Fibroblast of the aortic adventitia (primary cell): ENCODE measurements at regions not wholly inside any gene's neighbourhood (a gene's known extent, or its start where the extent isn't known, plus 50 kb on each side); places are given as distances from the start of the nearest gene placed in this dataset.

Source experiments
- DNase-seq: peaks from one replicate; pipeline ENCODE4 v3.0.0-alpha.2; 2010; ENCODE audit warnings: low read depth
- H3K4me3 ChIP-seq: 2 replicates; pipeline ENCODE4 v1.5.1; 2011; ENCODE audit warnings: low read depth, mild to moderate bottlenecking, control low read depth, low read length, moderate library complexity
- TF ChIP-seq, protein P1 (sequence below): IDR thresholded peaks from 2 replicates; pipeline ENCODE4 v1.5.1; 2011; ENCODE audit warnings: mild to moderate bottlenecking, low read length, control low read depth, inconsistent platforms; ENCODE audit not compliant: insufficient read depth

DNA sequence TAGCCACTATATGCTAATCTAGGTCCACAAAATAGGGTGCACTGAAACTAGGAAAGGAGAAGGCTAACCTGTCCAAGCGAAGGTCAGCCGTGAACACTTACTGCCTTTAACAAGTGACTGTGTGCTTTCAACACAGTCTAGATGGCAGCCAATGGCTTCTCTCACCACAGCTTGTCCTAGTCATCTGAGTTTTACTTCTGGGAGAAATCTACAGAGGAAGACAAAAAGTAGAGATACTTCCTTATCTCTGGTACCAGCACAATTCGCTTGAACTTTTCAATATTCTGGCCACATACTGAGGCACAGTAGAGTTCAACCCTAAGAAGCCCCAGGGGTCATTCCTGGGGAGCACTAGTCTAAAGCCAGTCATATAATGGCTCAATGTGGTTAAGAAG, 176.9 kb downstream of the BTG1 start:
- TF ChIP-seq, protein P1, sequence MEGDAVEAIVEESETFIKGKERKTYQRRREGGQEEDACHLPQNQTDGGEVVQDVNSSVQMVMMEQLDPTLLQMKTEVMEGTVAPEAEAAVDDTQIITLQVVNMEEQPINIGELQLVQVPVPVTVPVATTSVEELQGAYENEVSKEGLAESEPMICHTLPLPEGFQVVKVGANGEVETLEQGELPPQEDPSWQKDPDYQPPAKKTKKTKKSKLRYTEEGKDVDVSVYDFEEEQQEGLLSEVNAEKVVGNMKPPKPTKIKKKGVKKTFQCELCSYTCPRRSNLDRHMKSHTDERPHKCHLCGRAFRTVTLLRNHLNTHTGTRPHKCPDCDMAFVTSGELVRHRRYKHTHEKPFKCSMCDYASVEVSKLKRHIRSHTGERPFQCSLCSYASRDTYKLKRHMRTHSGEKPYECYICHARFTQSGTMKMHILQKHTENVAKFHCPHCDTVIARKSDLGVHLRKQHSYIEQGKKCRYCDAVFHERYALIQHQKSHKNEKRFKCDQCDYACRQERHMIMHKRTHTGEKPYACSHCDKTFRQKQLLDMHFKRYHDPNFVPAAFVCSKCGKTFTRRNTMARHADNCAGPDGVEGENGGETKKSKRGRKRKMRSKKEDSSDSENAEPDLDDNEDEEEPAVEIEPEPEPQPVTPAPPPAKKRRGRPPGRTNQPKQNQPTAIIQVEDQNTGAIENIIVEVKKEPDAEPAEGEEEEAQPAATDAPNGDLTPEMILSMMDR = no peak
- no peak for DNase-seq
- no peak overlapping the region for H3K4me3 ChIP-seq

DNA sequence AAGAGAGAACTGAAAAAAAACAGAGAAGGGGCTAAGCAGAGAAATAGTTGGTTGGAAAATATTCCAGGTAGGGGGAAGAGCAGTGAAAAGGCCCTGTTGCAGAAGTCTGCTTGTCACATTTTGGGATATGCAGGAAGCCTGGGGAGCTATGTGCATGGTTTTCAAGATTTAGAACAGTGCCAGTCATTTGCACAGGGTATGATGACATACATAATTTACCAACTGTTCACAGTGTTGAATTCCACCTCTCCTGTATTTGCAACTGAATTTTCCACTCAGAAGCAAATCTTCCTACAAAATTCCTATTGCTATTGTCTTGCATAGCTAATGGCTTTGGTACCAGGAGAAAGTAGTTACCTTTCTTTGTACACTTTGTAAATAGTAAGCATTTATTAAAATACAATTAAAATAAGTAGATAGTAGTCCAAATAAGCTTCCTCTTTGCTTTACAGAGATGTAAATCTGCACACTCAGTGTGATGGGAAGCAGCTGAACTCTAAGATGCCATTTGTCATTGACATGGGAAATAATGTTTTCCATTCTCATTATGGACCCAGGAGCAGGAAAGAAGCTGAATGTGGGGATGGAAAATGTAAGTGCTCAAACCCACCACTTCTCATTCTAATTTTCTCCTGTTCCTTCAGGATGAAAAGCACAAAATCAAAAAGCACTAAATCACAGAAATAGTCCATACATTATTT, 177.4 kb downstream of the BTG1 start:
- no peak for DNase-seq
- TF ChIP-seq, protein P1 = no peak
- H3K4me3 ChIP-seq = no peak overlapping the region

DNA sequence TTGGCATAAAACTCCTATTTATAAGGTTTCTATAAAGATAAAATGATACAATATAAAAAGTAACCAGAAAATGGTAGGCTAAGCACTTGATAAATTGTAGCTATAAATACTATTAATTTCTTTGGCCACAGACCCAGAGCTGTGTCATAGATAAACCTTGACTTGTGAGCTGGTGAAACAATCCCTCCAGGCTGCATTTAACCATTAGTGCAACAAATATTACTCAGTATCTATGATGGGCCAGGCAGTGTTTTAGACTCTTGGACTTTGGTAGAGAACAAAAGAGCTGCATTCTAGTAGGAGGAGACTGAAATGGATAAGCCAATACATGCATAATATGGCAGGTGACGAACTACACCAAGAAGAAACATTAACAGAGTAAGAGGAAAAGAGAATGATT, 178.1 kb downstream of the BTG1 start:
- TF ChIP-seq, protein P1 = no peak
- H3K4me3 ChIP-seq = no peak overlapping the region
- DNase-seq = peak; percentile 58

- no peak overlapping the region for H3K4me3 ChIP-seq
- DNase-seq = no peak
- TF ChIP-seq, protein P1 = no peak
These were observed 179.9 kb downstream of the BTG1 start for GRCh38 chr12:91965781-91966180.

GRCh38 chr12:91964501-91964900, 181.1 kb downstream of the BTG1 start:
- TF ChIP-seq, protein P1 = no peak
- H3K4me3 ChIP-seq = no peak overlapping the region
- DNase-seq = no peak

DNA sequence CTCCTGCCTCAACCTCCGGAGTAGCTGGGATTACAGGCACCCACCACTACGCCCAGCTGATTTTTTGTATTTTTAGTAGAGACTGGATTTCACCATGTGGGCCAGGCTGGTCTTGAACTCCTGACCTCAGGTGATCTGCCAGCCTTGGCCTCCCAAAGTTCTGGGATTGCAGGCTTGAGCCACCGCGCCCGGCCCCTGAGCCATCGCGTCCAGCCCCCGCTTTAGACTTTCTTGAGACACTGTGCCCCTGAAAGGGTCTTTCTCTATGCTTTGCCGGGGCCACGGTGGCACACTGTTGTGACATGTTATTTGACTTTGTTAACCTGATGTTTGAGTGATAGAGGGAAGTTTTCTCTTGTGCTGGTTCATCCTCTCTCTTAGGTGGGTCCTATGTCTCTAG, 186.4 kb downstream of the BTG1 start:
- no peak overlapping the region for H3K4me3 ChIP-seq
- TF ChIP-seq, protein P1 = no peak
- DNase-seq = no peak

- TF ChIP-seq, protein P1 = no peak
- H3K4me3 ChIP-seq = no peak overlapping the region
- DNase-seq = peak; percentile 47
These were observed 186.8 kb downstream of the BTG1 start for GRCh38 chr12:91958816-91959215.
